H1 (cell line): ENCODE measurements at regions not wholly inside any gene's neighbourhood (a gene's known extent, or its start where the extent isn't known, plus 50 kb on each side); places are given as distances from the start of the nearest gene placed in this dataset.

Experiments used
- CTCF ChIA-PET: fragments of 300-600 bp; sonication (Branson Sonifier 250); formaldehyde crosslinking; loops from one replicate; lab custom pipeline; 2021; ENCODE audit not compliant: partially characterized antibody; lab: Charles Lee
- POLR2A ChIA-PET: fragments of 300-600 bp; sonication (Branson Sonifier 250); formaldehyde crosslinking; loops from one replicate; lab custom pipeline; 2021; ENCODE audit warnings: inconsistent platforms; ENCODE audit not compliant: partially characterized antibody; lab: Charles Lee
- DNase-seq, 2 experiments: peaks; one replicate each; pipeline versions ENCODE4 v3.0.0 to v3.0.0-alpha.2; 2010 to 2022; ENCODE audit warnings: low spot score in 2 of 2, low read depth in 1 of 2, mixed read lengths in 1 of 2
- FAIRE-seq: peaks from 2 replicates; lab custom pipeline; 2011; peaks lifted over from hg19 to GRCh38; lab: Jason Lieb, UNC
- H2AFZ ChIP-seq: 2 replicates; pipeline ENCODE4 v1.8.1; 2012; ENCODE audit warnings: low read length, inconsistent platforms
- H2AK5ac ChIP-seq: 2 replicates; pipeline ENCODE4 v1.6.1; 2013; ENCODE audit warnings: low read depth, low read length
- H2BK120ac ChIP-seq: replicated peaks from 2 replicates; pipeline ENCODE3; 2013; ENCODE audit warnings: low read depth, low read length, inconsistent platforms
- H2BK12ac ChIP-seq: 2 replicates; pipeline ENCODE4 v1.6.1; 2013; ENCODE audit warnings: low read depth, low read length
- H2BK15ac ChIP-seq: 2 replicates; pipeline ENCODE4 v1.6.1; 2013; ENCODE audit warnings: low read length
- H2BK20ac ChIP-seq: 2 replicates; pipeline ENCODE4 v1.6.1; 2013; ENCODE audit warnings: low read length
- H2BK5ac ChIP-seq: 2 replicates; pipeline ENCODE4 v1.6.1; 2013; ENCODE audit warnings: low read depth, low read length
- H3K14ac ChIP-seq: 2 replicates; pipeline ENCODE4 v1.6.1; 2013; ENCODE audit warnings: inconsistent platforms; ENCODE audit not compliant: insufficient read length
- H3K18ac ChIP-seq: 2 replicates; pipeline ENCODE4 v1.6.1; 2013; ENCODE audit warnings: low read length; ENCODE audit errors: extremely low read depth
- H3K23ac ChIP-seq: 2 replicates; pipeline ENCODE4 v1.6.1; 2013; ENCODE audit warnings: inconsistent platforms; ENCODE audit not compliant: insufficient read length
- H3K23me2 ChIP-seq: 2 replicates; pipeline ENCODE4 v1.6.1; 2013; ENCODE audit warnings: low read depth, low read length
- H3K27ac ChIP-seq: 2 replicates; pipeline ENCODE4 v1.6.1; 2011; ENCODE audit warnings: low read depth, low read length, inconsistent platforms
- H3K27me3 ChIP-seq, 4 experiments: replicated peaks in 1 of 4; 1 replicate in 1 of 4; 2 replicates in 3 of 4; pipeline versions ENCODE4 v1.6.1 to v1.8.1; 2011 to 2013; ENCODE audit warnings: low read length in 3 of 4, mild to moderate bottlenecking in 3 of 4, inconsistent platforms in 2 of 4, mixed read lengths in 2 of 4, moderate library complexity in 1 of 4; ENCODE audit not compliant: control insufficient read depth in 3 of 4, insufficient read depth in 3 of 4; ENCODE audit errors: extremely low read depth in 1 of 4
- H3K36me3 ChIP-seq, 4 experiments: 2 replicates each; pipeline versions ENCODE4 v1.6.1 to v1.8.1; 2011 to 2013; ENCODE audit warnings: mild to moderate bottlenecking in 4 of 4, low read length in 3 of 4, moderate library complexity in 2 of 4, control low read depth in 1 of 4, inconsistent platforms in 1 of 4; ENCODE audit not compliant: insufficient read depth in 4 of 4, control insufficient read depth in 2 of 4
- H3K4ac ChIP-seq: replicated peaks from 2 replicates; pipeline ENCODE3; 2013; ENCODE audit warnings: low read length, low read depth, mixed read lengths, inconsistent platforms; ENCODE audit not compliant: insufficient read length
- H3K4me1 ChIP-seq, 4 experiments: replicated peaks in 1 of 4; 1 replicate in 1 of 4; 2 replicates in 3 of 4; pipeline versions ENCODE4 v1.6.1 to v1.8.1; 2011 to 2013; ENCODE audit warnings: low read length in 3 of 4, inconsistent platforms in 2 of 4, mixed read lengths in 1 of 4; ENCODE audit not compliant: insufficient read depth in 4 of 4, control insufficient read depth in 3 of 4
- H3K4me2 ChIP-seq, 2 experiments: 2 replicates each; pipeline versions ENCODE4 v1.6.1 to v1.8.1; 2011 to 2013; ENCODE audit warnings: low read depth in 2 of 2, low read length in 2 of 2, control low read depth in 1 of 2, inconsistent platforms in 1 of 2, mild to moderate bottlenecking in 1 of 2; ENCODE audit not compliant: insufficient read depth in 1 of 2
- H3K4me3 ChIP-seq, 4 experiments: fragments of 200-600, 300-600 bp in 1 of 4; sonication (generic), shearing (Covaris generic), sonication (Bioruptor Twin) in 1 of 4; 2 replicates each; pipeline versions ENCODE4 v1.5.1 to v1.8.1; 2011 to 2016; ENCODE audit warnings: low read length in 4 of 4, low read depth in 3 of 4, control low read depth in 2 of 4, inconsistent platforms in 2 of 4, mild to moderate bottlenecking in 2 of 4, mixed read lengths in 1 of 4, moderate library complexity in 1 of 4; ENCODE audit not compliant: insufficient read depth in 2 of 4; ENCODE audit errors: extremely low read depth in 1 of 4
- H3K56ac ChIP-seq: replicated peaks from 2 replicates; pipeline ENCODE3; 2013; ENCODE audit warnings: low read depth, mild to moderate bottlenecking, mixed read lengths, low read length, inconsistent platforms; ENCODE audit not compliant: insufficient read length
- H3K79me1 ChIP-seq: 2 replicates; pipeline ENCODE4 v1.6.1; 2013; ENCODE audit warnings: low read depth, low read length, control low read depth
- H3K79me2 ChIP-seq, 2 experiments: 2 replicates each; pipeline versions ENCODE4 v1.6.1 to v1.8.1; 2012 to 2013; ENCODE audit warnings: low read length in 2 of 2, mild to moderate bottlenecking in 2 of 2, inconsistent platforms in 1 of 2; ENCODE audit not compliant: insufficient read depth in 2 of 2, control insufficient read depth in 1 of 2
- H3K9ac ChIP-seq, 4 experiments: replicated peaks in 1 of 4; 1 replicate in 1 of 4; 2 replicates in 3 of 4; pipeline versions ENCODE4 v1.6.1 to v1.8.1; 2011 to 2013; ENCODE audit warnings: low read depth in 3 of 4, low read length in 3 of 4, control low read depth in 2 of 4, mild to moderate bottlenecking in 2 of 4, moderate library complexity in 2 of 4, inconsistent platforms in 1 of 4; ENCODE audit errors: extremely low read depth in 1 of 4
- H3K9me3 ChIP-seq, 2 experiments: 2 replicates each; pipeline versions ENCODE4 v1.6.1 to v1.8.1; 2012 to 2013; ENCODE audit warnings: mild to moderate bottlenecking in 2 of 2, moderate library complexity in 2 of 2, control low read depth in 1 of 2, inconsistent platforms in 1 of 2, low read depth in 1 of 2, low read length in 1 of 2, mixed read lengths in 1 of 2; ENCODE audit not compliant: insufficient read depth in 2 of 2
- H4K20me1 ChIP-seq, 2 experiments: replicated peaks in 1 of 2; 2 replicates each; pipeline versions ENCODE3 to v1.8.1; 2011 to 2013; ENCODE audit warnings: inconsistent platforms in 2 of 2, low read length in 2 of 2, mild to moderate bottlenecking in 1 of 2; ENCODE audit not compliant: insufficient read depth in 2 of 2, control insufficient read depth in 1 of 2
- H4K5ac ChIP-seq: 2 replicates; pipeline ENCODE4 v1.6.1; 2013; ENCODE audit warnings: low read length, low read depth, mixed read lengths, inconsistent platforms; ENCODE audit not compliant: insufficient read length
- H4K8ac ChIP-seq: 2 replicates; pipeline ENCODE4 v1.8.0; 2013; ENCODE audit warnings: mild to moderate bottlenecking, moderate library complexity, low read length, inconsistent platforms; ENCODE audit not compliant: insufficient read depth; ENCODE audit errors: extremely low read depth
- H4K91ac ChIP-seq: replicated peaks from 2 replicates; pipeline ENCODE3; 2013; ENCODE audit warnings: low read length, mixed read lengths, inconsistent platforms; ENCODE audit not compliant: insufficient read length
- CBX5 ChIP-seq: fragments of 300-800, 300-1000 bp; sonication (generic); IDR thresholded peaks from 2 replicates; pipeline ENCODE4 v1.7.1; 2016; ENCODE audit warnings: antibody characterized with exemption, low read length, low read depth
- CREB1 ChIP-seq: IDR thresholded peaks from 2 replicates; pipeline ENCODE4 v1.6.1; 2012; ENCODE audit warnings: inconsistent platforms

DNA sequence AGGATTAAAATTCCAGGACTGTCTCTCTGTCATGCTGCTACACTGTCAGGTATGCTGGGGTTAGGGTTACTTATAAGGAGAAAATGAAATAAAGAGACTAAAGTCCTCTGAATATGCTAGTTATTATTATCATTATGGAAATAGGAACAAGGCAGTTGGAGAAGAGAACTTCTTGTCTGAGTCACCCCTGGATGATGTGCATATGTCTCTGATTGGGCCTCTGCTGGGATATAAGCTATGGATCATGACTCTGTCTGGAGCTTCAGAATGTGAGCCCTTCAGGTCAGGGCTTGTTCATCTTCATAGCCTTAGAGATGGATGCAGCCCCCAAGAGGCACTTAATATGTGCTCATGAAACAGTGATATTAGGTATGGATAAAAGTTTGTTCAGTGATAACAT is 569.6 kb downstream of the EPHB1 start:
- POLR2A ChIA-PET: no interaction called here

More for the DNA sequence above, 569.6 kb downstream of the EPHB1 start:
- H2BK20ac ChIP-seq: no peak overlapping the region
- no peak overlapping the region for H2BK120ac ChIP-seq
- CTCF ChIA-PET: no interaction called here
- no peaks in the 10 kb centered on the region for H3K23me2 ChIP-seq
- H4K8ac ChIP-seq: no peak overlapping the region
- no peak overlapping the region for H3K4ac ChIP-seq
- no peak overlapping the region for H3K56ac ChIP-seq
- no peak overlapping the region for H4K5ac ChIP-seq
- H4K20me1 ChIP-seq: no peaks in the 10 kb centered on the region
- no peak for FAIRE-seq
- no peak overlapping the region for H2BK12ac ChIP-seq
- H2BK15ac ChIP-seq: no peak overlapping the region
- H3K23ac ChIP-seq: no peak overlapping the region
- no peak overlapping the region for H2AK5ac ChIP-seq
- no peaks in the 10 kb centered on the region for H3K27me3 ChIP-seq
- H3K27ac ChIP-seq: no peak overlapping the region
- TF ChIP-seq CREB1: no peak
- no peak for TF ChIP-seq CBX5
- no peak overlapping the region for H2BK5ac ChIP-seq
- H2AFZ ChIP-seq: no peak overlapping the region
- no peak overlapping the region for H3K4me2 ChIP-seq
- H3K79me2 ChIP-seq: no peaks in the 10 kb centered on the region
- H4K91ac ChIP-seq: no peak overlapping the region
- H3K36me3 ChIP-seq: no peaks in the 10 kb centered on the region
- no peak overlapping the region for H3K18ac ChIP-seq
- H3K4me1 ChIP-seq: no peaks in the 10 kb centered on the region; a peak in 1 of 7 replicates
- H3K9ac ChIP-seq: no peak overlapping the region; a peak in 1 of 7 replicates
- H3K14ac ChIP-seq: no peak overlapping the region
- no peaks in the 10 kb centered on the region for H3K9me3 ChIP-seq
- no peaks in the 10 kb centered on the region for H3K79me1 ChIP-seq
- no peak overlapping the region for H3K4me3 ChIP-seq
- no peak for DNase-seq
